NCI-H1436 (cell line): ENCODE measurements at regions not wholly inside any gene's neighbourhood (a gene's known extent, or its start where the extent isn't known, plus 50 kb on each side); places are given as distances from the start of the nearest gene placed in this dataset.

ENCODE experiments used
- DNase-seq: peaks from one replicate; lab custom pipeline; 2025; lab: John Stamatoyannopoulos, UW

DNA sequence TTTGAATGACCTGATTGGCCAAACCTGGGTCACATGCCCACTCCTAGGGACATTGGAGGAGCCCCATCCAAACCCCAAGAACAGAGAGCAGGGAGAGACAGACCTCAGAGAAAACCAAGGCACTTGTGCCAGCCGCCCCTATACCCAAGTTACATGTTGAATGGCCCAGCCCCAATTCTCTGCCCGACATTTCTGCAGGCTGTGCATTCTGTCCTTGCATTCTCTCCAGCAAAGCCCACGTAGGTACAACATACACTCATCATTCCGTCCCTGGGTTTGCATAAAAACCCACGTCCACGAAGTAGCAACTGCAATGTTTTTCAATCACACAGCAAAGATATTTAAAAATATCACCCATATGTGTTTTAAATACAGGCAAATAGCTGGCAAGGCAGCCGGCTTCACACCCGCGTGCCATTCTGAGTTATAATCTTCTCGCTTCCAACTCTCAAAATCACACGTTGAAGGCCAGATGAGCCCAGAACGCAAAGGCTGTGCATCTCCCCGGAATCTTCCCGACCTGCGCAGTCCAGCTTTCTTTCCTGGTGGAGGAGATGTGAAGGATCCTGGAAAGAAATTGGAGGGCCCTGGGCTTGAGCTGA lies 91.7 kb upstream of the MYL2 start:
- DNase-seq = no peak

GRCh38 chr12:111010916-111011657 lies 90.7 kb upstream of the MYL2 start:
- DNase-seq = no peak

GRCh38 chr12:111010061-111010460 lies 89.7 kb upstream of the MYL2 start:
- no peak for DNase-seq

DNA sequence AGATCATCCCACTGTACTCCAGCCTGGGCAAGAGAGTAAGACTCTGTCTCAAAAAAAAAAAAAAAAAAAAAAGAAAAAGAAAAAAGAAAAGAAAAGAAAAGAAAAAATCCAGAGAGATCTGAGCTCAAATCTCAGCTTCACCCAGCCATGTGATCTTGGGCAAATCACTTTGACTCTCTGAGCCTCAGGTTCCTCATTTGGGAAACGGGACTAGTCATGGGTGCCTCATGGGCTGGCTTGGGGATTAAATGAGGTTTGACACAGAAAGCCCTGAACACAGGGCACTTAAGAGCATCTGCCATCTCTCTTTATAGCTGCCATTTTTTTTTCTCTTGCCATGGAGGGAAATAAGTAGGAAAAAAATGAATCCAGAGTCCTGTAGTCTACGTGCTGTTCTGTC lies 86.2 kb upstream of the MYL2 start:
- no peak for DNase-seq

DNA sequence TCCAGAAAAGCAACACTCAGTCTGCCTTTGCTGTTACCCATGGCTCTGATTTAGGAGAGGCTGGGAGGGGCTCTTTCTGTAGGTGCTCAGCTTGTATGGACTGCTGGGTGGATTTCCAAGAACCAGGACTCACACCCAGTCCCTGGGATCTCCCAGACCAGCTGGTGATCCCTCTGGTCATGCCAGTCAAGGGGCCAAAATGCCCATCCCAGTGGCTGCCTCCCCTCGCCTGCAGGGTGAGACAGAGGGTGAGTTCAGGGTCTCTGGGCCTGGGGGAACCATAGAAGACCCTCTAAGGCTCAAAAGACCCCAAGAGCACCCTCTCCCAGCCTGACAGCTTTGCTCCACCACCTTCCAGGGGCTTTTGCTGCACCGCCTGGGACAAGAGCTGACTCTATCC lies 78.6 kb upstream of the MYL2 start:
- no peak for DNase-seq

- DNase-seq = peak; percentile 1
Observed at GRCh38 chr12:110998165-110998564, 77.8 kb upstream of the MYL2 start.

DNA sequence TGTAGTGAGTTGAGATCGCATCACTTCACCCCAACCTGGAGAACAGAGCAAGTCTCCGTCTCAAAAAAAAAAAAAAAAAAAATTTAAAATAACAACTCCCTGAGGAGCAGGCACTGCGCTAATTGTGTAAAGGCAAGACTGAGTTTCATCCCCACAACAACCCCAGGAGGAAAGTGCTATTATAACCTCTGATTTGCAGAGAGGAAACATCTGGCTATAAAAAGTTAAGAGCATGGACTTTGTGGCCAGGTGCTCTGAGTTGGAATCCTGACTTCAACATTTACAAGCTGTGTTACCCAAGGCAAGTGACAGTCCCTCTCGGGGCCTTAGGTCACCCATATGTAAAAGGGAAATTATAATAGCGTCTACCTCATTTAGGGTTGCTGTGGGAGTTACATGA lies 76.0 kb upstream of the MYL2 start:
- DNase-seq = no peak

GRCh38 chr12:110995615-110996014 lies 75.2 kb upstream of the MYL2 start:
- DNase-seq = no peak

GRCh38 chr12:110995016-110995415 lies 74.6 kb upstream of the MYL2 start:
- no peak for DNase-seq

DNA sequence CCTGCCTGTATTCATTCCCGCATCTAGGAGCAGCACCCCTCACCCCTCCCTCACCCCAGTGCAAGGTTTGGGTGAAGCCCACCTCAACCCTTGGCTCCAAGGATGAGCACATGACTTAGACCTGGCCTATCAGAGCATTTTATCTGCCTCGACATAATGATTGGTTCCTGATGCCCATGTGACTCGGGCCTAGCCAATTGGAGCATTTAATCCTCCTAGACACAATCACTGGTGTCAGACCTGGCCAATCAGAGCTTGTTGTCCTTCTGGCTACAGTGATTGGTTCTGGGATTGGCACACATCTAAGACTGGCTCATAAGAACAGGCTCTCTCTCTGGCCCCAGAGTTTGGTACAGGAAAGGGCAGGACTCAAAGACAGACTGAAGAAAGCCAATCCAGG lies 73.1 kb upstream of the MYL2 start:
- no peak for DNase-seq

DNA sequence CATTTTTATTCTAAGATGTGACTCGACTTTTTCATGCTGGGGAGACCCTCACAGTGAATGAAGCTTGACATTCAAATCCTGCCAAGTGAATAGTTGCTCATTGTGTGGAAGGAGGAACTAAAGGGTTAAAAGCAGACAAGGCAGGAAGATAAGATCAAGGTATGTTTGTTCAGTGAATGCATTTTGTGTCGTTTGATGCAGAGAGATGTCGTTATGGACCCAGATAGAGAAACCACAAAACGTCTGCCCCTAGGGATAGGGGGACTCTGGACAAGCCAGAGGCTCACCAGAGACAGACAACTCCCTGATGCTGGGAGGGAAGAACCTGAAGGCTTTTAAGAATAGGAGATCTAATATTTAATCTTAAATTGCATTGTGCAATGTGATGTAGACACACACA lies 72.5 kb upstream of the MYL2 start:
- no peak for DNase-seq

- DNase-seq = no peak
Observed at GRCh38 chr12:110983811-110984210, 63.4 kb upstream of the MYL2 start.

DNA sequence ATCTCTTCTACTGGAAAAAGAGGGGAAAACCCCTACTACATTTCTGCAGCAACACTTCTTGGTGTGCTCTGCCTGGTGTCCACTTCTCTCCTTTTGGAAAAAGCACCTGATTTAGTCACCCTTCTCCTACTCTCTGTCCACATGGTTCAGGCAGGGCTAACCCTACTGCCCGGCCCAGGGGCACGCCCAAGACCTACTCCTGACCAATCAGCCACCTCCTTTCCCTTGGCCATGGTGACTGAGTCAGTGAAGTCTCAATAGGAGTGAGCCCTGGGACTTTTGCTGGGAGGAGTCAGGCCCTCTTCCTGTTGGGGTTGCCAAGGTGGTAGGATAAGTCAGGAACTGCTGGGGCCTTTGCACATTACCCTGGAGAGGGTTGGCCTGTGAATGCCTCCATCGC lies 52.5 kb upstream of the MYL2 start:
- no peak for DNase-seq

DNA sequence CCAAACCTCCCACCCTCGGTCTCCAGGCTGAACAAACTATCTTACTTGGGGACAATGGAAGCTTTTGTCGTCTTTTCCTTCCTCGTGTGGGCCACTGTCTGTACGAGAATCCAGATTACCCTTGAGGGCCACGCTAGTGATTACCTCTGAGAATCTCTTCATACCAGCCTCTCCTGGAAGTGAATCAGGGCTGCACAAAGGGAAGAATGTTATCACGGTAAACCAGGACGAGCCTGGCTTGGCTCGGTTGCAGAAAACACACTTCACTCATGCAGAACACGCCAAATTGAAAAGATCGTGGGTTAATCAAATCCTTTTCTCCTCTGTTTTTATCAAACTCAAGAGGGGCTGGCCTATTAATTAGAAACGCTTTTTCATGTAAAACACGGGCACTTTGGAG lies 51.6 kb upstream of the MYL2 start:
- DNase-seq = no peak

DNA sequence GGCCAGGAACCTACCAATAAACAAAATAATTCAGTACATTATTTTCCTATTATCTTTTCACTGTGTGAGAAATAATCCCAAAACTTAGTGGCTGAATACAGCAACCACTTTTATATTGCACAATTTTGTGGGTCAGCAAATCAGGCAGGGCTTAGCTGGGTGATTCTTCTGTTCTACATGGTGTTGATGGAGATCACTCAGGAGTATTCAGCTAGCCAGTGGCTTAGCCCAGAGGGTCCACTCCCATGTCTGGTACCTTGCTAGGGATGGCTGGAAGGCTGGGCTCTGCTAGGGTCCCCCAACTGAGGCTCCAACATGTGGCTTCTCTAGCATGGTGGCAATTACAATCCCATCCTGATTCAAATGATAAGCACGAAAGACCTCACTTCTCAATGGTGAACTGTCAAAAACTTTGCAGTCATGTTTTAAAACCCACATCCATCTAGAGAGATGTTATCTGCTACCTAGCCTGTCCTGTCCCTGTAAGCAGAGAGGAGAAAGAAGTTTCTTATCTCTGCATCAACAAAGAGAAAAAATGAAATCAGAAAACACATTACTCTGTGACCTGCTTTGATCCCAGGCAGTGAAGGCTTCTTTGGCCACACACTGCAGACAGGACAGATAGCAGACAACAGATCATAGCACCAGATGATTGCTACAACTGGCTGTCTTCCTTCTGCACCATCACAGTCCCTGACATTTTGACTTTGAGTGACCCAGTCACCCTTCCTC lies 51.0 kb upstream of the MYL2 start:
- DNase-seq = no peak
